C1 segment of cervical spinal cord (tissue), 14 donors: ENCODE measurements at regions not wholly inside any gene's neighbourhood (a gene's known extent, or its start where the extent isn't known, plus 50 kb on each side); places are given as distances from the start of the nearest gene placed in this dataset.
"Not testable (repeated sequence)": the region's sequence is repeated elsewhere in the genome, so short reads cannot be mapped to it uniquely, and the experiment has no call there.

Source experiments
- DNase-seq, 14 donors: peaks; one replicate each; lab custom pipeline; 2025; lab: John Stamatoyannopoulos, UW

- no peak for DNase-seq
Observed at GRCh38 chr15:47885920-47886319, 168.6 kb downstream of the SEMA6D start.

- peak in 2 of 14 donors; percentile 8 to 37 for DNase-seq
Observed at GRCh38 chr15:47887241-47887800, 170.0 kb downstream of the SEMA6D start.

GRCh38 chr15:47888385-47889100, 171.2 kb downstream of the SEMA6D start:
- no peak for DNase-seq

- DNase-seq, result no peak
Observed at GRCh38 chr15:47890397-47891150, 173.3 kb downstream of the SEMA6D start.

GRCh38 chr15:47897525-47897924, 180.2 kb downstream of the SEMA6D start:
- no peak for DNase-seq

- DNase-seq, result no peak
Observed at GRCh38 chr15:47900751-47901150, 183.4 kb downstream of the SEMA6D start.

- no peak for DNase-seq
Observed at GRCh38 chr15:47903368-47903767, 186.1 kb downstream of the SEMA6D start.

GRCh38 chr15:47908486-47908885, 191.2 kb downstream of the SEMA6D start:
- DNase-seq, result no peak

GRCh38 chr15:47908950-47909670, 191.8 kb downstream of the SEMA6D start:
- no peak for DNase-seq

GRCh38 chr15:47912910-47913309, 195.6 kb downstream of the SEMA6D start:
- not testable (repeated sequence) for DNase-seq

- no peak for DNase-seq
Observed at GRCh38 chr15:47917881-47918280, 200.6 kb downstream of the SEMA6D start.

GRCh38 chr15:47918877-47919276, 201.6 kb downstream of the SEMA6D start:
- no peak for DNase-seq

GRCh38 chr15:47924381-47924780, 196.4 kb upstream of the SLC24A5 start:
- no peak for DNase-seq

- no peak for DNase-seq
Observed at GRCh38 chr15:47929138-47929803, 191.5 kb upstream of the SLC24A5 start.

GRCh38 chr15:47932261-47932660, 188.5 kb upstream of the SLC24A5 start:
- DNase-seq, result no peak

GRCh38 chr15:47932951-47933641, 187.7 kb upstream of the SLC24A5 start:
- DNase-seq, result no peak

- no peak for DNase-seq
Observed at GRCh38 chr15:47933865-47934264, 186.9 kb upstream of the SLC24A5 start.

GRCh38 chr15:47934342-47934741, 186.4 kb upstream of the SLC24A5 start:
- DNase-seq, result no peak

GRCh38 chr15:47937834-47938233, 183.0 kb upstream of the SLC24A5 start:
- DNase-seq, result no peak

- DNase-seq, result no peak
Observed at GRCh38 chr15:47944637-47945288, 176.0 kb upstream of the SLC24A5 start.
